HEK293T (cell line): ENCODE measurements at regions not wholly inside any gene's neighbourhood (a gene's known extent, or its start where the extent isn't known, plus 50 kb on each side); places are given as distances from the start of the nearest gene placed in this dataset.
"Not testable (repeated sequence)": the region's sequence is repeated elsewhere in the genome, so short reads cannot be mapped to it uniquely, and the experiment has no call there.

ENCODE experiments used
- ARNT ChIP-seq: fragments of 450-650 bp; IDR thresholded peaks from 2 replicates; pipeline ENCODE4 v1.6.1; 2017; ENCODE audit warnings: mild to moderate bottlenecking
- CTBP1 ChIP-seq: fragments of 450-650 bp; IDR thresholded peaks from 2 replicates; pipeline ENCODE4 v1.6.1; 2016; ENCODE audit warnings: borderline replicate concordance
- FOXA1 ChIP-seq: fragments of 450-650 bp; IDR thresholded peaks from 2 replicates; pipeline ENCODE4 v1.6.1; 2016; ENCODE audit warnings: mild to moderate bottlenecking
- FOXM1 ChIP-seq: fragments of 450-650 bp; IDR thresholded peaks from 2 replicates; pipeline ENCODE4 v1.6.1; 2017; ENCODE audit warnings: mild to moderate bottlenecking, borderline replicate concordance
- LEF1 ChIP-seq: fragments of 450-650 bp; IDR thresholded peaks from 2 replicates; pipeline ENCODE4 v1.6.1; 2017; ENCODE audit warnings: mild to moderate bottlenecking, borderline replicate concordance
- SP1 ChIP-seq: fragments of 450-650 bp; IDR thresholded peaks from 2 replicates; pipeline ENCODE4 v1.6.1; 2017
- TARDBP ChIP-seq: fragments of 450-650 bp; IDR thresholded peaks from 2 replicates; pipeline ENCODE4 v1.6.1; 2016

GRCh38 chr21:7793797-7794196 is 2727.6 kb upstream of the TPTE start:
- TF ChIP-seq FOXA1, SP1, ARNT, LEF1, FOXM1, TARDBP, CTBP1: not testable (repeated sequence)
